ENCODE measurements at regions not wholly inside any gene's neighbourhood (a gene's known extent, or its start where the extent isn't known, plus 50 kb on each side); places are given as distances from the start of the nearest gene placed in this dataset.

DNA sequence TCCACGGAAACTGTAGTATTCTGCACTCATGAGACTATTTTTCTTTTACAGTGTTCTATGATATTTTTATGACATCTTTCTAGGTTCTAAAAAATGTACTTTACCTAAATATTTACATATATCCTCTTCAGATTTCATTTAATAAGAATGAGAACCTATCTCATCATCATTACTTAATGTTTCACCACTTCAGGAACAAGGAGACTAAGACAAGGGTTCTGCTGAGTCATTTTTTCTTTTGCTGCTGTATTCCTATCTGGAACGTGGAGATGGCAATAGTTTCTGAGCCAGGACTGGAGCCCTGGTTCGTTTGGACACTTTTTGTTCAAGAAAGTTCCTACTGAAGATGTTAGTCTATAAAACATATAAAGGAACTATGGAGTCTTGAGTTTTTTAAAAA is 258.2 kb upstream of the MAP3K1 start:
- Histone ChIP-seq H3K27ac (no peak overlapping the region), H3K4me1 (no peaks in the 10 kb centered on the region), H3K27me3 (no peaks in the 10 kb centered on the region), H3K9me3 (no peaks in the 10 kb centered on the region), H3K4me3 (no peak overlapping the region), H3K36me3 (no peaks in the 10 kb centered on the region)
- ATAC-seq (no peak), DNase-seq (no peak)
- TF ChIP-seq, protein P1, sequence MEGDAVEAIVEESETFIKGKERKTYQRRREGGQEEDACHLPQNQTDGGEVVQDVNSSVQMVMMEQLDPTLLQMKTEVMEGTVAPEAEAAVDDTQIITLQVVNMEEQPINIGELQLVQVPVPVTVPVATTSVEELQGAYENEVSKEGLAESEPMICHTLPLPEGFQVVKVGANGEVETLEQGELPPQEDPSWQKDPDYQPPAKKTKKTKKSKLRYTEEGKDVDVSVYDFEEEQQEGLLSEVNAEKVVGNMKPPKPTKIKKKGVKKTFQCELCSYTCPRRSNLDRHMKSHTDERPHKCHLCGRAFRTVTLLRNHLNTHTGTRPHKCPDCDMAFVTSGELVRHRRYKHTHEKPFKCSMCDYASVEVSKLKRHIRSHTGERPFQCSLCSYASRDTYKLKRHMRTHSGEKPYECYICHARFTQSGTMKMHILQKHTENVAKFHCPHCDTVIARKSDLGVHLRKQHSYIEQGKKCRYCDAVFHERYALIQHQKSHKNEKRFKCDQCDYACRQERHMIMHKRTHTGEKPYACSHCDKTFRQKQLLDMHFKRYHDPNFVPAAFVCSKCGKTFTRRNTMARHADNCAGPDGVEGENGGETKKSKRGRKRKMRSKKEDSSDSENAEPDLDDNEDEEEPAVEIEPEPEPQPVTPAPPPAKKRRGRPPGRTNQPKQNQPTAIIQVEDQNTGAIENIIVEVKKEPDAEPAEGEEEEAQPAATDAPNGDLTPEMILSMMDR (IDR thresholded peaks at IDR 0.05) = no peak
- intact Hi-C loops (cut with DNase I) = no loop called here

DNA sequence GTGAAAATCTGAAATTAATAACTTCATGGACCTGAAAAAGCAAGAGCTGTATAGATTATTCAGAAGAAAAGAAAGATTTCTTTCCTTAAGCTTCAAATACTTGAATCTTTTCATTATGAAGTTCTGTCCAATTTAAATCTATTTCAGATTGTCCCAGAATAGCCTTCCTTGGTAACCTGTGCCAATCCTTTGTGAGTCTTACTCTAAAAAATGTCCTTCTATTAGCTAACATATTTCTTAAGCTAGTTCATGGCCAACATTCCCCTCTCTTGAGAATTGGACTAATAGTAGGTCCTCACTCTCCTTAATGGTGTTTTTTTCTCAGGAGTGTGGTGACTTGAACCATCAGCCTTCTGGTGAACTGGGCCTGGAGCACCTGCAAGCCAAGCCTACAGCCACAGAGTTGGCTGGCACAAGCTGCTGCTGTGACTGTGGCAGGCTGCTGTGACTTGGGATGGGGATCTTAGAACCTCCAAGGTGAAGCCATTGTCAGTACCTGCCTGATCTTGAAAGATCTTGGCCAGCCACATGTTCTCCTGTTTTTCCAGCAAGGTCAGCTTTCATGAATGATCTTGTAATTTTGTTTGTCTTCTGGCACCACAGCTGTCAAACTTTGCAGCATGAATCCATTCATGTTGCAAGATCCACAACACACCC is 262.6 kb upstream of the MAP3K1 start:
- H3K4me3 ChIP-seq = no peak overlapping the region
- intact Hi-C loops (cut with DNase I) = no loop called here
- peaks cover 0 to 19% of the 10 kb centered on the region in 2 donors for H3K4me1 ChIP-seq
- no peak overlapping the region for H3K27ac ChIP-seq
- H3K9me3 ChIP-seq = no peaks in the 10 kb centered on the region
- TF ChIP-seq, protein P1 (IDR thresholded peaks at IDR 0.05) = no peak
- no peaks in the 10 kb centered on the region for H3K36me3 ChIP-seq
- DNase-seq (no peak), ATAC-seq (no peak)
- H3K27me3 ChIP-seq = no peaks in the 10 kb centered on the region

DNA sequence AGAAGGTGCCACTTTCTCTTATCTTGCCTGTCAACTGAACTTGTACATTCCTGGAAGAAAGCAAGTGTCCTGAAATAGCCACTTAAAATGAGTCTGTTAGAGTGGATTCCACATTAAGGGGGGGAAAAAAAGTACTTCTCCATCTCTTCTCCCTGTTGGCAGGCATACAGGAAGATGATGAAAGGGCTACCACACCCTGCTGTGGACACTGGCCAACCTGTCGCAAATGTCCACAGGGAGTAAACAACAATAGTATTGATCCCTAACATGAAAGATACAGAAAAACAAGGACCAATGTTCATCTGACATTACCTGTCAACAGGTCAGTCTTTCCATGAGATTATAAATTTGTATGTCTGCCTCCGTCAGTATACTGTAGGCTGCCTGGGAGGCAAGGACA is 265.1 kb upstream of the MAP3K1 start:
- ATAC-seq (no peak), DNase-seq (no peak)
- peaks cover 0 to 22% of the 10 kb centered on the region in 2 donors for H3K4me1 ChIP-seq
- no peak overlapping the region for H3K27ac ChIP-seq
- no peak overlapping the region for H3K4me3 ChIP-seq
- TF ChIP-seq, protein P1 (IDR thresholded peaks at IDR 0.05) = no peak
- H3K9me3 ChIP-seq = no peaks in the 10 kb centered on the region
- intact Hi-C loops (cut with DNase I) = no loop called here
- H3K27me3 ChIP-seq = no peaks in the 10 kb centered on the region
- no peaks in the 10 kb centered on the region for H3K36me3 ChIP-seq

DNA sequence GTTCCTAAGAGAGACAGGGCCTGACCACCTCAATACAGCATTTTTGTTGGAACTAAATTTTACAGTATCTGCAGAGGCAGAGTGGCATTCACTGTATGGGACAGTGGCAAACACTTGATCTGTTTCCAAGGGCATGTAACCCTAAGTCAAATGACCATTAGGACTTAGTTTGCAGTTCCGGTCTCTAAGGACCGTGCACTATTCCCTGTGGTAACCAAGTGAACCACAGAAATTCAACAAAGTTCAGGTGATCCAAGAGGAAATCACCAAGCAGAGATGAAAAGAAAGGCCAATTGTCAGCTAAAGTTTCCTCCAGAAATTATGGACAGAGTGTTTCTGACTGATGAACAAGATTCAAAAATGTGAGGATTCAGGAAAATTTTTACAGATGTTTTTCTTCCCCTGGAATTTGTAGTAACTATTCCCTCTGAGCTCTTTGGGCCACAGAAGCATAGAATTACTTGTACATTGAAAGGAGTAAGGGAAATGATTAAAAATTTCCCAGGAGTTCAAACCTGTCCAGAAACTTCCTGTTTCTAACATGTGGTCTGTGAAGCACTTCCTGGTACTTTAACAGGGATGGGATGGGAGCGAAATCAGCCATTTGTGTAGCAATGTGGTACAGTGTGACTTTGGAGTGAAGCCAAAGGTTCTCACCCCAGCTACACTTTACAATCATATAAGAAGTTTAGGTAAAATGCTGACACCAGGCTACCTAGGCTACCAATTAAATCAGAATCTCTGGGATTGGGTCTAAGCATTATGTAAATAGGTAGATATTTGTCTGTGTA is 266.1 kb upstream of the MAP3K1 start:
- Histone ChIP-seq H3K27ac (no peak overlapping the region), H3K4me1 (peaks cover 0 to 22% of the 10 kb centered on the region in 2 donors), H3K36me3 (no peaks in the 10 kb centered on the region), H3K4me3 (no peak overlapping the region), H3K9me3 (no peaks in the 10 kb centered on the region), H3K27me3 (no peaks in the 10 kb centered on the region)
- intact Hi-C loops (cut with DNase I) = no loop called here
- no peak for DNase-seq
- TF ChIP-seq, protein P1 (IDR thresholded peaks at IDR 0.05) = no peak
- ATAC-seq = peak; percentile 35

DNA sequence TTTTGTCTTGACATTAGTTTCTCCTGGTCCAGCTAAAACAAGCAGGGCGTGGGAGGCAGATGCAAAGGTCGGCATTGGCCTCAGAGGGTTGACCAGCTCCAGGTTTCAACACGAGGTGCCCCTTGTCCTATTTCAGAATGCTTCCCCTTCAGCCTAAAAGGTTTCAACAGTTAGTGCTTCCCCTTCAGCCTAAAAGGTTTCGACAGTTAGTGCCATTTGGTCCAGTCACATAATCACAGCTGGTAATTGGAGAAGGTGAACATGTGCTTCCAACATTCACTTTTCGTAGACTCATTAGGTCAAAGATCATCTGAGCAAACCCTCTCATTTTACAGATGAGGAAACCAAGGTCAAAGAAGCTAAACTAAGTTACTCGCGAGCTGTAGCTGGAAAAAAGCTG is 270.3 kb upstream of the MAP3K1 start:
- no peaks in the 10 kb centered on the region for H3K27me3 ChIP-seq
- H3K4me3 ChIP-seq = no peak overlapping the region
- H3K27ac ChIP-seq = peak overlapping the region in 1 of 2 donors; percentile 49
- intact Hi-C loops (cut with DNase I) = no loop called here
- H3K9me3 ChIP-seq = no peaks in the 10 kb centered on the region
- TF ChIP-seq, protein P1 (IDR thresholded peaks at IDR 0.05) = no peak
- no peaks in the 10 kb centered on the region for H3K36me3 ChIP-seq
- DNase-seq (peak in 1 of 4 donors; percentile 45), ATAC-seq (peak; percentile 27)
- peaks cover 0 to 15% of the 10 kb centered on the region in 2 donors for H3K4me1 ChIP-seq

Measured in left lung (tissue), 4 donors.